Fibroblast of skin of right quadriceps (primary cell): ENCODE measurements at regions not wholly inside any gene's neighbourhood (a gene's known extent, or its start where the extent isn't known, plus 50 kb on each side); places are given as distances from the start of the nearest gene placed in this dataset.

Experiments used
- DNase-seq: peaks from one replicate; pipeline ENCODE4 v3.0.0-alpha.2; 2013

DNA sequence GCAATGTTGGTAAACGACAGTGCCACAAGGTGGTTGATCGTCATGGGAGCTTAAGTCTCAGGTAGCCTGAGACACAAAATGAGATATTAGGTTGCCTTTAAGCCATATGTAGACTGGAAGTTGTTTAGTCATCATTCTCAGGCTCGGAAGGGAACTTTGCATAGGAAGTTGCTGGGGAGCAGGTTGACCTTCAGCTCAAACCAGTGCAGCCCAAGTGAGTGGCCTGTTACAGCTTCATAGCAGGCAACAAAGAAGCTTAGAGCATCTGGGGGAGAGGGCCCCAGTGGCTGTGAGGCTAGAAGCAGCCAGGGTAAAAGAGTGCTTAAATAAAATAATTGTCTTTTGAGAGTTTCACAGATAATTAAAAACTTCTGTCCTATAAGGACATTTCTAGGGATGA is 404.0 kb downstream of the GUCY1A2 start:
- DNase-seq: no peak

DNA sequence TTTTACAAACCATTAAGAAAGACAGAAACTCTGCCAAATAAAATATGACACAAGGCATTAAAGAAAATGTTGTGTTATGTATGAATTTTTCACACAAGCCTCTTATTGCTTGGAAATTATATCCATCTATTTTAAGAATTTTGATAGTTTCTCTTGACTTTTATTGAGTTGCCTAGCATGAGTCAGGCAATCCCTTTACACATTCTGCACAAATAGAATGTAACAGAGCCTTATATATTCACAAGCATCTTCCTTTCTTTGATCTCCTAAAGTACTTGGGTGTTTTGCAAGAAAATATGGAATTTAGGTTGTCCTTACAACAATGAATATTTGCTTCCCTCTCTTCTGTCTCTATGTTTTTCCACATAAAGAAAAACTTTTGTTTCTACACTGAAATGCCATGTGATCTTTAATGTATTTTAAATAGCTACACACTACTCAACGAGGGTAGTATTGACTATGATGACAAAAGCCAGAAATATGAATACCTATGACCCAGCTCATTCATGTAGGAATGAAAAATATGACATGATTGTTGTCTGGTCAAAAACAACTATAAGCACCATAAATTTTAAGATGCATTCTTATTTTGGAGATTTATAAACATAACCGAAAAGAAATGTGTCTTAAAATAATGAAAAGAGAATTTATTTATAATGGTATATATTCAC is 398.8 kb downstream of the GUCY1A2 start:
- peak; percentile 45 for DNase-seq

DNA sequence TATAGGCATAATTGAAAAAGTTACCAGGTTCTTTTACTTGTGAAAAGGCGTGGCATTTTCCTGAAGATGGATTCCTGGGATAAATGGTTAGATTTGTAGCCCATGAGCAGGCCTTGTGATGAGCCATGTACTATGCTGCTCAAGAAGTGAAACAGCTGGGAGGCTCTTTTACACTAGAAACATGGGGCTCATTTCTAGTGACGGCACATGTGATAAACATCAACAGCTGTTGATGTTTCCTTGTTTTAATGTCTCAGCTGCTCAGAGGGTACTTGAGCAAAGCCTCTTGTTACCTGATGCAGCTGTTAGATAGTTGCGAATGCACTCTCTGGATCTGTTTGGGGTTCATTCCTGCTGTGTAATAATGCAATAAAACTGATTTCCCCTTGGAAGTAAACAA is 396.8 kb downstream of the GUCY1A2 start:
- no peak for DNase-seq
